Body of pancreas (tissue), 4 donors: ENCODE measurements at regions not wholly inside any gene's neighbourhood (a gene's known extent, or its start where the extent isn't known, plus 50 kb on each side); places are given as distances from the start of the nearest gene placed in this dataset.

Experiments
- POLR2A ChIP-seq, 3 donors: fragments of 450-650 bp; IDR thresholded peaks; one replicate each; pipeline ENCODE4 v1.6.1; 2016; ENCODE audit warnings: antibody characterized with exemption in 3 of 3, mild to moderate bottlenecking in 2 of 3
- TF ChIP-seq, protein P1 (sequence below), 7 experiments: fragments of 450-650 bp in 4 of 7; fragments of 200-600 bp in 3 of 7; sonication (generic) in 3 of 7; IDR thresholded peaks; one replicate each; pipeline ENCODE4 v1.5.1; 2016 to 2019; ENCODE audit warnings: antibody characterized with exemption in 7 of 7

DNA sequence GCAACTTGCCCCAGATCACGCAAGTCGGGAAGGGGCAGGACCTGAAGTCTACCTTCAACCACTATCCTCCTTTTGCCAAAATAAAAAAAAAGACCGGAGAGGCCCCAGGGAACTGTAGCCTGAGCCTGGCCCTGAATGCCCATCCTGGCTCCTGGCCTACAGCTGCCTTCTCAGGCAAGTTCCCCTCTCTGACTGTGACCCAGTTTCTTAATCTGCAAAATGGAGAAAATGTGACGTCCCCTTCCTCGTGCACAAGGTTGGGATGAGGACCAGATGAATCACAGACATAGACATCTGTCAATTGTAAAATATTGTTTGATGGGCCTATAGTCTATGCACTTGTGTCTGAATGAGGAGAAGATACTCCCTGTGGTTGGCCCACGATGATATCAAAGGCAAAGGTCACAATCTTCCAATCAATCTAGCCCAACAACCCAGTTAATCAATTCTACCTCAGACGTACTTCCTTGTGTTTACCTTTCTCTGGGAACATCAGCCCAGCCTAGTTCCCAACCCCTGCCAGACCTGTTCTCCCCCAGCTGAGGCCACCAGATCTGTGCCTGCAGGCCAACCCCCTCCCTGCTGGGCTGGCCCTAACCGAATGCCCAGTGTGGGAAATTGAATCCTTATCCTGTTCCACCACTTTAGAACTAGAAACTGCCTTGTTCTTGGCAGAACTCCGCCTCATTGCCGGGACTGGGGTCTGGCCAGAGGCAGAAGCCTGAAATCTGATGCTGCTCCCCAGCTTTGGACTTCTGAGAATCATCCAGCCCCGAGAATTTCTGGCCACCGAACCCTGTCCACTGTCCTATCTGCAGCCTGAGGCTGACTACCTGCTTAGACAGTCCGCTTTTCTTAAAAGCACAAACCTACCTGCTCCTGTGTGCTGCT lies 101.8 kb upstream of the LIPC start:
- TF ChIP-seq POLR2A (IDR thresholded peaks at IDR 0.05): peak in 1 of 3 donors; percentile 27
- TF ChIP-seq, protein P1, sequence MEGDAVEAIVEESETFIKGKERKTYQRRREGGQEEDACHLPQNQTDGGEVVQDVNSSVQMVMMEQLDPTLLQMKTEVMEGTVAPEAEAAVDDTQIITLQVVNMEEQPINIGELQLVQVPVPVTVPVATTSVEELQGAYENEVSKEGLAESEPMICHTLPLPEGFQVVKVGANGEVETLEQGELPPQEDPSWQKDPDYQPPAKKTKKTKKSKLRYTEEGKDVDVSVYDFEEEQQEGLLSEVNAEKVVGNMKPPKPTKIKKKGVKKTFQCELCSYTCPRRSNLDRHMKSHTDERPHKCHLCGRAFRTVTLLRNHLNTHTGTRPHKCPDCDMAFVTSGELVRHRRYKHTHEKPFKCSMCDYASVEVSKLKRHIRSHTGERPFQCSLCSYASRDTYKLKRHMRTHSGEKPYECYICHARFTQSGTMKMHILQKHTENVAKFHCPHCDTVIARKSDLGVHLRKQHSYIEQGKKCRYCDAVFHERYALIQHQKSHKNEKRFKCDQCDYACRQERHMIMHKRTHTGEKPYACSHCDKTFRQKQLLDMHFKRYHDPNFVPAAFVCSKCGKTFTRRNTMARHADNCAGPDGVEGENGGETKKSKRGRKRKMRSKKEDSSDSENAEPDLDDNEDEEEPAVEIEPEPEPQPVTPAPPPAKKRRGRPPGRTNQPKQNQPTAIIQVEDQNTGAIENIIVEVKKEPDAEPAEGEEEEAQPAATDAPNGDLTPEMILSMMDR (IDR thresholded peaks at IDR 0.05): no peak
